Activated T-cell treated with anti-CD3 and anti-CD28 coated beads, Interleukin-2, amount 50 U/mL, for 4 hours (primary cell): ENCODE measurements at regions not wholly inside any gene's neighbourhood (a gene's known extent, or its start where the extent isn't known, plus 50 kb on each side); places are given as distances from the start of the nearest gene placed in this dataset.
A peak's percentile ranks its signal among the peaks of the same experiment; 100 is the strongest.
"Not testable (repeated sequence)": the region's sequence is repeated elsewhere in the genome, so short reads cannot be mapped to it uniquely, and the experiment has no call there.

Source experiments
- ATAC-seq, 2 donors: fragments of 200-7000 bp; cut with Tn5 transposase; one replicate each; pipeline ENCODE4 v1.10.0; 2021
- DNase-seq: peaks from one replicate; pipeline ENCODE4 v3.0.0-alpha.2; 2020
- H3K27me3 Mint-ChIP-seq: one replicate; pipeline ENCODE4 v1.8.0; 2021; ENCODE audit warnings: low read depth, mixed read lengths
- H3K36me3 Mint-ChIP-seq: one replicate; pipeline ENCODE4 v1.8.0; 2022; ENCODE audit warnings: mixed read lengths; ENCODE audit not compliant: insufficient read depth
- H3K4me1 Mint-ChIP-seq: one replicate; pipeline ENCODE4 v1.8.0; 2021; ENCODE audit warnings: low read depth, mixed read lengths
- H3K4me3 Mint-ChIP-seq: one replicate; pipeline ENCODE4 v1.8.0; 2021; ENCODE audit warnings: mild to moderate bottlenecking, moderate library complexity, mixed read lengths
- H3K9me3 Mint-ChIP-seq: one replicate; pipeline ENCODE4 v1.8.0; 2021; ENCODE audit warnings: mixed read lengths

- no peak for ATAC-seq
- Mint-ChIP-seq H3K4me3 (no peak overlapping the region), H3K4me1 (no peaks in the 10 kb centered on the region), H3K9me3 (no peaks in the 10 kb centered on the region), H3K36me3 (no peaks in the 10 kb centered on the region), H3K27me3 (peaks cover 32% of the 10 kb centered on the region)
- no peak for DNase-seq
Measured at GRCh38 chr2:126952216-126952615, 53.5 kb downstream of the TEX51 start.

GRCh38 chr2:126953483-126953882 is 54.8 kb downstream of the TEX51 start:
- no peaks in the 10 kb centered on the region for H3K4me1 Mint-ChIP-seq
- no peaks in the 10 kb centered on the region for H3K9me3 Mint-ChIP-seq
- no peak overlapping the region for H3K4me3 Mint-ChIP-seq
- peaks cover 27% of the 10 kb centered on the region for H3K27me3 Mint-ChIP-seq
- DNase-seq (no peak), ATAC-seq (no peak)
- H3K36me3 Mint-ChIP-seq, result no peaks in the 10 kb centered on the region

- ATAC-seq (no peak), DNase-seq (no peak)
- H3K9me3 Mint-ChIP-seq, result peaks cover 8% of the 10 kb centered on the region
- peaks cover 26% of the 10 kb centered on the region for H3K27me3 Mint-ChIP-seq
- H3K4me1 Mint-ChIP-seq, result no peaks in the 10 kb centered on the region
- H3K4me3 Mint-ChIP-seq, result no peak overlapping the region
- no peaks in the 10 kb centered on the region for H3K36me3 Mint-ChIP-seq
Measured at GRCh38 chr2:126954831-126955230, 56.1 kb downstream of the TEX51 start.

GRCh38 chr2:126956773-126957172 is 58.1 kb downstream of the TEX51 start:
- H3K4me1 Mint-ChIP-seq, H3K36me3 Mint-ChIP-seq, H3K4me3 Mint-ChIP-seq, ATAC-seq, DNase-seq: not testable (repeated sequence)
- Mint-ChIP-seq H3K9me3 (peaks cover 13% of the 10 kb centered on the region), H3K27me3 (peaks cover 37% of the 10 kb centered on the region)

GRCh38 chr2:126963390-126963789 is 64.7 kb downstream of the TEX51 start:
- DNase-seq, result no peak
- H3K27me3 Mint-ChIP-seq, result peaks cover 42% of the 10 kb centered on the region
- H3K4me1 Mint-ChIP-seq, result no peaks in the 10 kb centered on the region
- H3K4me3 Mint-ChIP-seq, result no peak overlapping the region
- peaks cover 13% of the 10 kb centered on the region for H3K9me3 Mint-ChIP-seq
- ATAC-seq, result no peak
- no peaks in the 10 kb centered on the region for H3K36me3 Mint-ChIP-seq

- Mint-ChIP-seq H3K9me3 (no peaks in the 10 kb centered on the region), H3K4me3 (no peak overlapping the region), H3K4me1 (no peaks in the 10 kb centered on the region), H3K27me3 (peaks cover 47% of the 10 kb centered on the region), H3K36me3 (no peaks in the 10 kb centered on the region)
- DNase-seq, result no peak
- ATAC-seq, result no peak
Measured at GRCh38 chr2:126966601-126967000, 67.9 kb downstream of the TEX51 start.

- Mint-ChIP-seq H3K9me3 (no peaks in the 10 kb centered on the region), H3K27me3 (peaks cover 44% of the 10 kb centered on the region), H3K4me3 (no peak overlapping the region)
Measured at GRCh38 chr2:126970583-126970982, 71.9 kb downstream of the TEX51 start.

GRCh38 chr2:126971162-126971480 is 72.4 kb downstream of the TEX51 start:
- ATAC-seq (no peak), DNase-seq (no peak)
- H3K27me3 Mint-ChIP-seq, result peaks cover 39% of the 10 kb centered on the region
- peaks cover 2% of the 10 kb centered on the region for H3K4me1 Mint-ChIP-seq
- H3K4me3 Mint-ChIP-seq, result no peak overlapping the region
- no peaks in the 10 kb centered on the region for H3K36me3 Mint-ChIP-seq
- no peaks in the 10 kb centered on the region for H3K9me3 Mint-ChIP-seq

More at GRCh38 chr2:126970583-126970982, 71.9 kb downstream of the TEX51 start:
- ATAC-seq (no peak), DNase-seq (no peak)
- no peaks in the 10 kb centered on the region for H3K36me3 Mint-ChIP-seq
- H3K4me1 Mint-ChIP-seq, result peaks cover 2% of the 10 kb centered on the region

GRCh38 chr2:126971481-126972278 is 73.0 kb downstream of the TEX51 start:
- peaks cover 37% of the 10 kb centered on the region for H3K27me3 Mint-ChIP-seq
- H3K4me1 Mint-ChIP-seq, result peaks cover 2% of the 10 kb centered on the region
- H3K9me3 Mint-ChIP-seq, result no peaks in the 10 kb centered on the region
- DNase-seq (peak; percentile 54), ATAC-seq (peak; percentile 90 to 93)
- peak overlapping the region; percentile 54 for H3K4me3 Mint-ChIP-seq
- H3K36me3 Mint-ChIP-seq, result no peaks in the 10 kb centered on the region

- Mint-ChIP-seq H3K27me3 (peaks cover 31% of the 10 kb centered on the region), H3K4me3 (no peak overlapping the region), H3K9me3 (no peaks in the 10 kb centered on the region), H3K36me3 (no peaks in the 10 kb centered on the region), H3K4me1 (peaks cover 2% of the 10 kb centered on the region)
- ATAC-seq, result peak in 1 of 2 donors; percentile 9
- DNase-seq, result no peak
Measured at GRCh38 chr2:126972279-126972626, 73.6 kb downstream of the TEX51 start.

- no peak overlapping the region for H3K4me3 Mint-ChIP-seq
- no peaks in the 10 kb centered on the region for H3K9me3 Mint-ChIP-seq
- H3K36me3 Mint-ChIP-seq, result no peaks in the 10 kb centered on the region
- DNase-seq (no peak), ATAC-seq (no peak)
- H3K4me1 Mint-ChIP-seq, result peaks cover 2% of the 10 kb centered on the region
- H3K27me3 Mint-ChIP-seq, result peaks cover 20% of the 10 kb centered on the region
Measured at GRCh38 chr2:126973745-126974144, 75.1 kb downstream of the TEX51 start.

- H3K4me3 Mint-ChIP-seq, result no peak overlapping the region
- no peaks in the 10 kb centered on the region for H3K9me3 Mint-ChIP-seq
- H3K4me1 Mint-ChIP-seq, result peaks cover 2% of the 10 kb centered on the region
- no peak for ATAC-seq
- DNase-seq, result no peak
- peaks cover 16% of the 10 kb centered on the region for H3K27me3 Mint-ChIP-seq
- no peaks in the 10 kb centered on the region for H3K36me3 Mint-ChIP-seq
Measured at GRCh38 chr2:126975671-126976655, 77.3 kb downstream of the TEX51 start.

- no peak overlapping the region for H3K4me3 Mint-ChIP-seq
- no peak for ATAC-seq
- H3K9me3 Mint-ChIP-seq, result no peaks in the 10 kb centered on the region
- peaks cover 15% of the 10 kb centered on the region for H3K27me3 Mint-ChIP-seq
- no peaks in the 10 kb centered on the region for H3K36me3 Mint-ChIP-seq
- H3K4me1 Mint-ChIP-seq, result peaks cover 2% of the 10 kb centered on the region
- no peak for DNase-seq
Measured at GRCh38 chr2:126976721-126977328, 78.1 kb downstream of the TEX51 start.

GRCh38 chr2:126978333-126978732 is 79.6 kb downstream of the TEX51 start:
- no peaks in the 10 kb centered on the region for H3K4me1 Mint-ChIP-seq

More at GRCh38 chr2:126978333-126978732, 79.6 kb downstream of the TEX51 start:
- peaks cover 9% of the 10 kb centered on the region for H3K27me3 Mint-ChIP-seq
- ATAC-seq (peak; percentile 32 to 36), DNase-seq (no peak)
- H3K9me3 Mint-ChIP-seq, result no peaks in the 10 kb centered on the region
- no peak overlapping the region for H3K4me3 Mint-ChIP-seq
- H3K36me3 Mint-ChIP-seq, result no peaks in the 10 kb centered on the region
